AG09319 (cell line): ENCODE measurements at regions not wholly inside any gene's neighbourhood (a gene's known extent, or its start where the extent isn't known, plus 50 kb on each side); places are given as distances from the start of the nearest gene placed in this dataset.

Experiments
- DNase-seq: peaks from one replicate; pipeline ENCODE4 v3.0.0-alpha.2; 2010; ENCODE audit warnings: low read depth; ENCODE audit errors: extremely low read depth
- CTCF ChIP-seq: IDR thresholded peaks from 2 replicates; pipeline ENCODE4 v1.5.1; 2011; ENCODE audit warnings: low read depth, mild to moderate bottlenecking, inconsistent platforms, low read length, moderate library complexity

GRCh38 chr20:57000441-57000968 lies 265.9 kb downstream of the BMP7 start:
- TF ChIP-seq CTCF: no peak
- DNase-seq: no peak

GRCh38 chr20:57001126-57001767 lies 265.2 kb downstream of the BMP7 start:
- TF ChIP-seq CTCF: no peak
- DNase-seq: no peak

GRCh38 chr20:57002066-57002570 lies 264.3 kb downstream of the BMP7 start:
- no peak for TF ChIP-seq CTCF
- DNase-seq: no peak

- DNase-seq: no peak
- no peak for TF ChIP-seq CTCF
These were observed 263.4 kb downstream of the BMP7 start for GRCh38 chr20:57003012-57003411.

- no peak for DNase-seq
- no peak for TF ChIP-seq CTCF
These were observed 262.0 kb downstream of the BMP7 start for GRCh38 chr20:57004416-57004815.

- DNase-seq: no peak
- no peak for TF ChIP-seq CTCF
These were observed 261.2 kb downstream of the BMP7 start for GRCh38 chr20:57004951-57005933.
